ENCODE measurements at regions not wholly inside any gene's neighbourhood (a gene's known extent, or its start where the extent isn't known, plus 50 kb on each side); places are given as distances from the start of the nearest gene placed in this dataset.

GRCh38 chr20:39611901-39612300, 649.8 kb downstream of the DHX35 start:
- DNase-seq (ENCODE audit: extremely low read depth, low read depth): no peak
- no peak for TF ChIP-seq CTCF (IDR thresholded peaks at IDR 0.05; ENCODE audit: low read depth, low read length)

DNA sequence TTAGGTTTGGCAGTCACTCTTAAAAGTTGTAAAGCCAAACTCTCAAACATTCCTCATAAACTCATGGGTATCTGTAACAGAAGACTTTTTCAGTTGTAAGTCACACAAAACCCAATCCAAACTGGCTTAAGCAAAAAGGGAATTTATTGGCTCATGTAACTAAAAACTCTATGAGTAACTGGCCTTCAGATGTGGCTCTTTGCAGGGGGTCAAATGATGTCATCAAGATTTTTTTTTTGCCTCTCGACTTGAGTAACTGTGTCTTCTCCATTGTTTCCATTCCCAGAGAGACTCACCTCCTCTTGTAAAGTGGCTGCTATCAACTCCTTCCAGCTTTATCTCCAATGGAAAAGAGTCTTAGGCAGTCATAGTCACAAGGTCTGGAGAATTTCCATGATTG, 645.0 kb downstream of the DHX35 start:
- TF ChIP-seq CTCF (IDR thresholded peaks at IDR 0.05; ENCODE audit: low read depth, low read length): no peak
- no peak for DNase-seq (ENCODE audit: extremely low read depth, low read depth)

DNA sequence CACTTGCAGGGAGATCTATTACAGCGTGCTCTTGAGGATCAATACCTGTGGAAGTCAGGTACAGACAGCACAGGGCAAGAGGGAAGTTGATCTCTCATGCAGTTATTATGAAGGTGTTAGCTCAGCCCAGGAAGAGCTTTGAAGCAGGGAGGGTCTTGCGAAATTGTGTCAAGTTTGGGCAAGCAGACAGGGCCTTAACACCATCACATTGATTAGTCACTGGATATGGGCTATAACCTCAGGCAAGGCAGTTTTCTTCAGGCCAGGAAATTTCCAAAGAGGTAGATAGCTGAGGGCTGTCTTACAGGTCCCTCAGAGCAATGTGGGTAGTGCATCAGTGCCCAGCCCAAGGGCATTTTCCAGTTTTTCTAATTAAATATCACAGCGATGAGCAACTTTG, 643.8 kb downstream of the DHX35 start:
- TF ChIP-seq CTCF (IDR thresholded peaks at IDR 0.05; ENCODE audit: low read depth, low read length): no peak
- DNase-seq (ENCODE audit: extremely low read depth, low read depth): no peak

DNA sequence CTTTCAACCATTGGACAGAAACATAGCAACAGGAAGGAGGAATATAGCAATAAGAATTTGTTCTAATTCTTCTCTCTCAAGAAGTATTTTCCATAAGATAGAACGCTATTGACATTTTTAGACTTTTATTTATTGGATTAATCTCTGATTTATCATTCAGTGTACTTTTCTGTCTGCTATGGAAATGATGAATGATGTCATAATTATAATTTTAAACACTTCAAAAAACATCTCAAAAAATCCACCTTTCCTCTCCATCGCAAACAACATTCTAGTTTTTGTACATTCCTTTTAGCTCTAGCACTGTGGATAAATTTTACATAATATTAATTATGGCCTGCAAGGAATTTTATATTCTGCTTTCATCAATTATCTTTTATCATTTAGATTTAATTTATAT, 643.2 kb downstream of the DHX35 start:
- TF ChIP-seq CTCF (IDR thresholded peaks at IDR 0.05; ENCODE audit: low read depth, low read length): no peak
- DNase-seq (ENCODE audit: extremely low read depth, low read depth): no peak

GRCh38 chr20:39603219-39603618, 641.1 kb downstream of the DHX35 start:
- TF ChIP-seq CTCF (IDR thresholded peaks at IDR 0.05; ENCODE audit: low read depth, low read length): no peak
- no peak for DNase-seq (ENCODE audit: extremely low read depth, low read depth)

GRCh38 chr20:39602649-39603048, 640.5 kb downstream of the DHX35 start:
- no peak for TF ChIP-seq CTCF (IDR thresholded peaks at IDR 0.05; ENCODE audit: low read depth, low read length)
- DNase-seq (ENCODE audit: extremely low read depth, low read depth): no peak

DNA sequence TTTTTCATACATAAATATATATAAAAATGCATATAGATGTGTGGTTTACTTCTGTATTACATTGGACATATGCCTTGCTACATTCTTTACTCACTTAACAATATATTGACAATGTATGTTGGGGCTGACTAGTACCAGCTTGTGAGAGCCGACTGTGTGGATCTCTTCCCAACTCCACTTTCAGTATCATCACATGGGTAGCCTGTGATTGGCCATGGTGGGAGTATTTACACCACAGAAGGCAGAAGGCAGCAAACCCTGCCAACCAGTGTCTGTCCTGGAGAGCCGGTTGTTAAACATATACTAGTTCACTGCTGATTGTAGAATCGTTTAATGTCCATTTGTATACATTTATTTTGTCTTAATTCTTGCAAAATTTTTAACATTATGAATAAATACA, 638.7 kb downstream of the DHX35 start:
- no peak for TF ChIP-seq CTCF (IDR thresholded peaks at IDR 0.05; ENCODE audit: low read depth, low read length)

More for the DNA sequence above, 638.7 kb downstream of the DHX35 start:
- no peak for DNase-seq (ENCODE audit: extremely low read depth, low read depth)
